Lower lobe of right lung (tissue), 2 donors: ENCODE measurements at regions not wholly inside any gene's neighbourhood (a gene's known extent, or its start where the extent isn't known, plus 50 kb on each side); places are given as distances from the start of the nearest gene placed in this dataset.

Experiments
- ATAC-seq, 2 donors: fragments of 200-7000 bp; cut with Tn5 transposase; one replicate each; pipeline ENCODE4 v1.9.1; 2020 to 2022; ENCODE audit warnings: mild to moderate bottlenecking in 2 of 2, moderate library complexity in 2 of 2
- DNase-seq: peaks from one replicate; pipeline ENCODE4 v3.0.0-alpha.2; 2020
- H3K27ac ChIP-seq: fragments of 200-600 bp; one replicate; pipeline ENCODE4 v1.8.0; 2022
- H3K27me3 ChIP-seq: fragments of 200-600 bp; one replicate; pipeline ENCODE4 v1.8.0; 2022; ENCODE audit warnings: low read depth
- H3K36me3 ChIP-seq: fragments of 200-600 bp; one replicate; pipeline ENCODE4 v1.8.0; 2022; ENCODE audit warnings: mild to moderate bottlenecking
- H3K4me1 ChIP-seq: fragments of 200-600 bp; one replicate; pipeline ENCODE4 v1.8.0; 2022
- H3K4me3 ChIP-seq: fragments of 200-600 bp; one replicate; pipeline ENCODE4 v1.8.0; 2022; ENCODE audit warnings: mild to moderate bottlenecking
- H3K9me3 ChIP-seq: fragments of 200-600 bp; one replicate; pipeline ENCODE4 v1.8.0; 2022
- CTCF ChIP-seq: fragments of 200-600 bp; IDR thresholded peaks from one replicate; pipeline ENCODE4 v1.8.0; 2022; ENCODE audit warnings: antibody characterized with exemption, mild to moderate bottlenecking
- intact Hi-C: fragments of 100-400 bp; cut with DNase I; formaldehyde crosslinking; loops from one replicate; pipeline ENCODE4 v1.11.0; 2022
- donor health status: DM: no; HTN: yes; CAD: no; lungs with severe emphysema.

GRCh38 chr13:80235967-80236302, 105.0 kb downstream of the SPRY2 start:
- DNase-seq (no peak), ATAC-seq (peak; percentile 48 to 54)
- Histone ChIP-seq H3K9me3 (no peaks in the 10 kb centered on the region), H3K4me3 (no peak overlapping the region), H3K27ac (peak overlapping the region; percentile 44), H3K27me3 (no peaks in the 10 kb centered on the region), H3K36me3 (no peaks in the 10 kb centered on the region), H3K4me1 (peaks cover 17% of the 10 kb centered on the region)
- TF ChIP-seq CTCF = no peak
- intact Hi-C loops = no loop called here

DNA sequence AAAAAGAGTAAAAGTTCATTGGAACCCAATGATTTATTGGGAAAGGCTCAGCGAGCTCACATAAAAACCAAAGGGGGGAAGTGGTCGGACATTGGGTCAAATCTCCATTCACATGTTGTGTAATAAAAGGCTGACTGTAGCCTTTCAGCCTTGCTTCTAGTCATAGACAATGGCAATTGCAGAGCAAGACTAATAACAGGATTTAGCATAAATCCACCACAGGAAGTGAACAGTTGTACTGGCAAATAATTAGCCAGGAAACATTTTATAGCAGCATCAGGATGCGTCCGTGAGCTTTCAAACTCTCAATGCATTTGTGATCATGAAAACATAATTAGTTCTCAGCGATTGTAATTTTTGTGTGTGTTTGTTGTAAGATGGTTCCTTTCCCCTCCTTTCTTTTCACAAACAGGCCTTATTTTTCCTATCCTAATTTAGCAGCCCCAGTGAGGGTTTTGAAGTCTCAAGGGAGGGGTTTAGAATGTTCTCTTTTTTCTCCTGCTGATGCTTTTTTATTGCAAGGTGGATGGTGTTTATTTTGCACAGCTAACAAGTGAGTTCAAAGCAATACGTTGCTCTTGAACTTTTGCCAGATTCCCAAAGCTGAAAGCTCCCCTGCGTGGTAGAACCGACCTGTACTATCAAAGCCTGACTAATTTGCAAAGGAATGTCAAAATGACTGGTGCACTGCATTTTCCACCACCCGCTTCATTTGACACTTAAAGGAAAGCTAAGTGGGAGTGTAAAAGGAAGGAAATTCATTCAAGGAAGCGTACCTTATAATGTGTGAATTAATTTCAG, 105.6 kb downstream of the SPRY2 start:
- no peak for TF ChIP-seq CTCF
- H3K27ac ChIP-seq = peak overlapping the region; percentile 44
- peaks cover 17% of the 10 kb centered on the region for H3K4me1 ChIP-seq
- intact Hi-C loops = no loop called here
- H3K36me3 ChIP-seq = no peaks in the 10 kb centered on the region
- no peaks in the 10 kb centered on the region for H3K9me3 ChIP-seq
- no peak for DNase-seq
- no peak overlapping the region for H3K4me3 ChIP-seq
- peak; percentile 42 to 57 for ATAC-seq
- H3K27me3 ChIP-seq = no peaks in the 10 kb centered on the region

- ATAC-seq (no peak), DNase-seq (no peak)
- no peaks in the 10 kb centered on the region for H3K4me1 ChIP-seq
- no peak overlapping the region for H3K27ac ChIP-seq
- no peaks in the 10 kb centered on the region for H3K27me3 ChIP-seq
- no peaks in the 10 kb centered on the region for H3K9me3 ChIP-seq
- TF ChIP-seq CTCF = no peak
- no peak overlapping the region for H3K4me3 ChIP-seq
- intact Hi-C loops = no loop called here
- no peaks in the 10 kb centered on the region for H3K36me3 ChIP-seq
Measured at GRCh38 chr13:80227645-80228044, 113.3 kb downstream of the SPRY2 start.

- H3K27me3 ChIP-seq = no peaks in the 10 kb centered on the region
- no peaks in the 10 kb centered on the region for H3K4me1 ChIP-seq
- no peak for TF ChIP-seq CTCF
- ATAC-seq (no peak), DNase-seq (no peak)
- intact Hi-C loops = no loop called here
- H3K9me3 ChIP-seq = no peaks in the 10 kb centered on the region
- H3K27ac ChIP-seq = no peak overlapping the region
- no peaks in the 10 kb centered on the region for H3K36me3 ChIP-seq
- H3K4me3 ChIP-seq = no peak overlapping the region
Measured at GRCh38 chr13:80226645-80227044, 114.3 kb downstream of the SPRY2 start.

GRCh38 chr13:80224468-80224867, 116.5 kb downstream of the SPRY2 start:
- Histone ChIP-seq H3K9me3 (no peaks in the 10 kb centered on the region), H3K36me3 (no peaks in the 10 kb centered on the region), H3K4me1 (no peaks in the 10 kb centered on the region), H3K27me3 (no peaks in the 10 kb centered on the region), H3K4me3 (no peak overlapping the region), H3K27ac (no peak overlapping the region)
- DNase-seq (no peak), ATAC-seq (no peak)
- no peak for TF ChIP-seq CTCF
- intact Hi-C loops = no loop called here
